ENCODE measurements at regions not wholly inside any gene's neighbourhood (a gene's known extent, or its start where the extent isn't known, plus 50 kb on each side); places are given as distances from the start of the nearest gene placed in this dataset.

- TF ChIP-seq EP300 (IDR thresholded peaks at IDR 0.05) (no peak), CTCF (IDR thresholded peaks at IDR 0.05) (no peak)
These were observed 299.7 kb downstream of the CDCA7 start for GRCh38 chr2:173654161-173654895.

Data from gastroesophageal sphincter (tissue), 3 donors.